H1 (cell line): ENCODE measurements at regions not wholly inside any gene's neighbourhood (a gene's known extent, or its start where the extent isn't known, plus 50 kb on each side); places are given as distances from the start of the nearest gene placed in this dataset.

Source experiments
- CTCF ChIA-PET: fragments of 300-600 bp; sonication (Branson Sonifier 250); formaldehyde crosslinking; loops from one replicate; lab custom pipeline; 2021; ENCODE audit not compliant: partially characterized antibody; lab: Charles Lee
- POLR2A ChIA-PET: fragments of 300-600 bp; sonication (Branson Sonifier 250); formaldehyde crosslinking; loops from one replicate; lab custom pipeline; 2021; ENCODE audit warnings: inconsistent platforms; ENCODE audit not compliant: partially characterized antibody; lab: Charles Lee
- DNase-seq, 2 experiments: peaks; one replicate each; pipeline versions ENCODE4 v3.0.0 to v3.0.0-alpha.2; 2010 to 2022; ENCODE audit warnings: low spot score in 2 of 2, low read depth in 1 of 2, mixed read lengths in 1 of 2
- FAIRE-seq: peaks from 2 replicates; lab custom pipeline; 2011; peaks lifted over from hg19 to GRCh38; lab: Jason Lieb, UNC
- H2AFZ ChIP-seq: 2 replicates; pipeline ENCODE4 v1.8.1; 2012; ENCODE audit warnings: low read length, inconsistent platforms
- H2AK5ac ChIP-seq: 2 replicates; pipeline ENCODE4 v1.6.1; 2013; ENCODE audit warnings: low read depth, low read length
- H2BK120ac ChIP-seq: replicated peaks from 2 replicates; pipeline ENCODE3; 2013; ENCODE audit warnings: low read depth, low read length, inconsistent platforms
- H2BK12ac ChIP-seq: 2 replicates; pipeline ENCODE4 v1.6.1; 2013; ENCODE audit warnings: low read depth, low read length
- H2BK15ac ChIP-seq: 2 replicates; pipeline ENCODE4 v1.6.1; 2013; ENCODE audit warnings: low read length
- H2BK20ac ChIP-seq: 2 replicates; pipeline ENCODE4 v1.6.1; 2013; ENCODE audit warnings: low read length
- H2BK5ac ChIP-seq: 2 replicates; pipeline ENCODE4 v1.6.1; 2013; ENCODE audit warnings: low read depth, low read length
- H3K14ac ChIP-seq: 2 replicates; pipeline ENCODE4 v1.6.1; 2013; ENCODE audit warnings: inconsistent platforms; ENCODE audit not compliant: insufficient read length
- H3K18ac ChIP-seq: 2 replicates; pipeline ENCODE4 v1.6.1; 2013; ENCODE audit warnings: low read length; ENCODE audit errors: extremely low read depth
- H3K23ac ChIP-seq: 2 replicates; pipeline ENCODE4 v1.6.1; 2013; ENCODE audit warnings: inconsistent platforms; ENCODE audit not compliant: insufficient read length
- H3K23me2 ChIP-seq: 2 replicates; pipeline ENCODE4 v1.6.1; 2013; ENCODE audit warnings: low read depth, low read length
- H3K27ac ChIP-seq: 2 replicates; pipeline ENCODE4 v1.6.1; 2011; ENCODE audit warnings: low read depth, low read length, inconsistent platforms
- H3K27me3 ChIP-seq, 4 experiments: replicated peaks in 1 of 4; 1 replicate in 1 of 4; 2 replicates in 3 of 4; pipeline versions ENCODE4 v1.6.1 to v1.8.1; 2011 to 2013; ENCODE audit warnings: low read length in 3 of 4, mild to moderate bottlenecking in 3 of 4, inconsistent platforms in 2 of 4, mixed read lengths in 2 of 4, moderate library complexity in 1 of 4; ENCODE audit not compliant: control insufficient read depth in 3 of 4, insufficient read depth in 3 of 4; ENCODE audit errors: extremely low read depth in 1 of 4
- H3K36me3 ChIP-seq, 4 experiments: 2 replicates each; pipeline versions ENCODE4 v1.6.1 to v1.8.1; 2011 to 2013; ENCODE audit warnings: mild to moderate bottlenecking in 4 of 4, low read length in 3 of 4, moderate library complexity in 2 of 4, control low read depth in 1 of 4, inconsistent platforms in 1 of 4; ENCODE audit not compliant: insufficient read depth in 4 of 4, control insufficient read depth in 2 of 4
- H3K4ac ChIP-seq: replicated peaks from 2 replicates; pipeline ENCODE3; 2013; ENCODE audit warnings: low read length, low read depth, mixed read lengths, inconsistent platforms; ENCODE audit not compliant: insufficient read length
- H3K4me1 ChIP-seq, 4 experiments: replicated peaks in 1 of 4; 1 replicate in 1 of 4; 2 replicates in 3 of 4; pipeline versions ENCODE4 v1.6.1 to v1.8.1; 2011 to 2013; ENCODE audit warnings: low read length in 3 of 4, inconsistent platforms in 2 of 4, mixed read lengths in 1 of 4; ENCODE audit not compliant: insufficient read depth in 4 of 4, control insufficient read depth in 3 of 4
- H3K4me2 ChIP-seq, 2 experiments: 2 replicates each; pipeline versions ENCODE4 v1.6.1 to v1.8.1; 2011 to 2013; ENCODE audit warnings: low read depth in 2 of 2, low read length in 2 of 2, control low read depth in 1 of 2, inconsistent platforms in 1 of 2, mild to moderate bottlenecking in 1 of 2; ENCODE audit not compliant: insufficient read depth in 1 of 2
- H3K4me3 ChIP-seq, 4 experiments: fragments of 200-600, 300-600 bp in 1 of 4; sonication (generic), shearing (Covaris generic), sonication (Bioruptor Twin) in 1 of 4; 2 replicates each; pipeline versions ENCODE4 v1.5.1 to v1.8.1; 2011 to 2016; ENCODE audit warnings: low read length in 4 of 4, low read depth in 3 of 4, control low read depth in 2 of 4, inconsistent platforms in 2 of 4, mild to moderate bottlenecking in 2 of 4, mixed read lengths in 1 of 4, moderate library complexity in 1 of 4; ENCODE audit not compliant: insufficient read depth in 2 of 4; ENCODE audit errors: extremely low read depth in 1 of 4
- H3K56ac ChIP-seq: replicated peaks from 2 replicates; pipeline ENCODE3; 2013; ENCODE audit warnings: low read depth, mild to moderate bottlenecking, mixed read lengths, low read length, inconsistent platforms; ENCODE audit not compliant: insufficient read length
- H3K79me1 ChIP-seq: 2 replicates; pipeline ENCODE4 v1.6.1; 2013; ENCODE audit warnings: low read depth, low read length, control low read depth
- H3K79me2 ChIP-seq, 2 experiments: 2 replicates each; pipeline versions ENCODE4 v1.6.1 to v1.8.1; 2012 to 2013; ENCODE audit warnings: low read length in 2 of 2, mild to moderate bottlenecking in 2 of 2, inconsistent platforms in 1 of 2; ENCODE audit not compliant: insufficient read depth in 2 of 2, control insufficient read depth in 1 of 2
- H3K9ac ChIP-seq, 4 experiments: replicated peaks in 1 of 4; 1 replicate in 1 of 4; 2 replicates in 3 of 4; pipeline versions ENCODE4 v1.6.1 to v1.8.1; 2011 to 2013; ENCODE audit warnings: low read depth in 3 of 4, low read length in 3 of 4, control low read depth in 2 of 4, mild to moderate bottlenecking in 2 of 4, moderate library complexity in 2 of 4, inconsistent platforms in 1 of 4; ENCODE audit errors: extremely low read depth in 1 of 4
- H3K9me3 ChIP-seq, 2 experiments: 2 replicates each; pipeline versions ENCODE4 v1.6.1 to v1.8.1; 2012 to 2013; ENCODE audit warnings: mild to moderate bottlenecking in 2 of 2, moderate library complexity in 2 of 2, control low read depth in 1 of 2, inconsistent platforms in 1 of 2, low read depth in 1 of 2, low read length in 1 of 2, mixed read lengths in 1 of 2; ENCODE audit not compliant: insufficient read depth in 2 of 2
- H4K20me1 ChIP-seq, 2 experiments: replicated peaks in 1 of 2; 2 replicates each; pipeline versions ENCODE3 to v1.8.1; 2011 to 2013; ENCODE audit warnings: inconsistent platforms in 2 of 2, low read length in 2 of 2, mild to moderate bottlenecking in 1 of 2; ENCODE audit not compliant: insufficient read depth in 2 of 2, control insufficient read depth in 1 of 2
- H4K5ac ChIP-seq: 2 replicates; pipeline ENCODE4 v1.6.1; 2013; ENCODE audit warnings: low read length, low read depth, mixed read lengths, inconsistent platforms; ENCODE audit not compliant: insufficient read length
- H4K8ac ChIP-seq: 2 replicates; pipeline ENCODE4 v1.8.0; 2013; ENCODE audit warnings: mild to moderate bottlenecking, moderate library complexity, low read length, inconsistent platforms; ENCODE audit not compliant: insufficient read depth; ENCODE audit errors: extremely low read depth
- H4K91ac ChIP-seq: replicated peaks from 2 replicates; pipeline ENCODE3; 2013; ENCODE audit warnings: low read length, mixed read lengths, inconsistent platforms; ENCODE audit not compliant: insufficient read length
- BCL11A ChIP-seq, 2 experiments: IDR thresholded peaks; one replicate each; pipeline ENCODE4 v1.6.1; 2011; ENCODE audit warnings: low read depth in 2 of 2, low read length in 2 of 2, mild to moderate bottlenecking in 2 of 2
- BRCA1 ChIP-seq: IDR thresholded peaks from 2 replicates; pipeline ENCODE4 v1.6.1; 2012; ENCODE audit warnings: low read depth, low read length, improper control_type of control experiment
- CBX5 ChIP-seq: fragments of 300-800, 300-1000 bp; sonication (generic); IDR thresholded peaks from 2 replicates; pipeline ENCODE4 v1.7.1; 2016; ENCODE audit warnings: antibody characterized with exemption, low read length, low read depth
- CREB1 ChIP-seq: IDR thresholded peaks from 2 replicates; pipeline ENCODE4 v1.6.1; 2012; ENCODE audit warnings: inconsistent platforms
- EGR1 ChIP-seq: IDR thresholded peaks from 2 replicates; pipeline ENCODE4 v1.6.1; 2011; ENCODE audit warnings: low read depth, low read length, borderline replicate concordance
- JUND ChIP-seq: IDR thresholded peaks from 2 replicates; pipeline ENCODE4 v1.6.1; 2011; ENCODE audit warnings: mild to moderate bottlenecking, improper control_type of control experiment, low read length
- KDM5A ChIP-seq: fragments of 200-600 bp; IDR thresholded peaks from 2 replicates; pipeline ENCODE4 v1.7.1; 2012; ENCODE audit warnings: mild to moderate bottlenecking, low read length, inconsistent platforms, mixed read lengths
- POLR2A ChIP-seq, 2 experiments: IDR thresholded peaks; 1 replicate in 1 of 2; 2 replicates in 1 of 2; pipeline ENCODE4 v1.6.1; 2011; ENCODE audit warnings: low read depth in 2 of 2, low read length in 2 of 2, mild to moderate bottlenecking in 2 of 2; ENCODE audit errors: control extremely low read depth in 1 of 2
- RBBP5 ChIP-seq: IDR thresholded peaks from 2 replicates; pipeline ENCODE4 v1.7.1; 2012; ENCODE audit warnings: low read depth, mild to moderate bottlenecking, inconsistent platforms, low read length, moderate library complexity, borderline replicate concordance
- RNF2 ChIP-seq: fragments of 200-900, 300-1000 bp; sonication (generic); IDR thresholded peaks from 2 replicates; pipeline ENCODE4 v1.7.1; 2016; ENCODE audit warnings: borderline replicate concordance, low read depth, mild to moderate bottlenecking, antibody characterized with exemption, low read length; ENCODE audit not compliant: poor library complexity, severe bottlenecking; ENCODE audit errors: missing control alignments
- TAF7 ChIP-seq: optimal IDR thresholded peaks from 2 replicates; pipeline ENCODE3; 2011; ENCODE audit warnings: low read depth, mild to moderate bottlenecking, inconsistent platforms, low read length, moderate library complexity, borderline replicate concordance

DNA sequence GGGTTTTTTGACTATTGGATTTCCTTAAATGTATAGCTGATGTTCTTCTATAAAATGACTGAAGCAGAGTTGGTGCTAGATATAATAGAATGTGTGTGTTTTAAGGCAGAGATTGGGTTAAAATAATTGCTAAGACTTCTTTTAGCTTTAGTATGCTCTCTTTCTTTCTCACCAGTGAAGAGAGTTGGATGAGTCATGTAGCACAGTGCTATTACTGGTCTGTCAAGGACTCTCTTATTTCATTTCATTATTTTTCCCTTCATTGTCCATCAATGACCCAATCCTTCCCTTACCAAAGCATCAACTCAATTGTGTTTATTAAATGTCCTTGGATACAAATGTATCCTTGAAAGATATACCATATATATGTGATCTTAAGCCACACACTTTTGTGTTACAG is 268.9 kb downstream of the IRS2 start:
- H3K9ac ChIP-seq, result no peak overlapping the region
- no peaks in the 10 kb centered on the region for H3K27me3 ChIP-seq
- H3K14ac ChIP-seq, result no peak overlapping the region
- no peak overlapping the region for H4K91ac ChIP-seq
- H3K9me3 ChIP-seq, result no peaks in the 10 kb centered on the region
- ChIA-PET CTCF (interaction anchor here (0.6 to 0.9 kb wide), 2 partner anchors 19 to 1429 kb away, joined by 3 read pairs; no protein-coding TSS in a partner anchor), POLR2A (interaction anchor here (0.6 kb wide), 1 partner anchor 610 kb away, joined by 3 read pairs; no protein-coding TSS in a partner anchor)
- H3K4me1 ChIP-seq, result no peaks in the 10 kb centered on the region
- no peak for DNase-seq
- no peak overlapping the region for H2BK120ac ChIP-seq
- H3K56ac ChIP-seq, result no peak overlapping the region
- H3K4me2 ChIP-seq, result no peak overlapping the region
- H2BK20ac ChIP-seq, result no peak overlapping the region
- no peak overlapping the region for H2BK12ac ChIP-seq
- no peaks in the 10 kb centered on the region for H3K36me3 ChIP-seq
- no peak overlapping the region for H4K5ac ChIP-seq
- H4K20me1 ChIP-seq, result no peaks in the 10 kb centered on the region
- no peaks in the 10 kb centered on the region for H3K23me2 ChIP-seq
- no peak overlapping the region for H2BK15ac ChIP-seq
- no peak for TF ChIP-seq BRCA1
- no peak for TF ChIP-seq POLR2A (IDR thresholded peaks at IDR 0.05; ENCODE audit: control extremely low read depth in 1 of 2, low read depth in 2 of 2, low read length in 2 of 2)
- TF ChIP-seq JUND, result no peak
- no peak for TF ChIP-seq EGR1
- TF ChIP-seq BCL11A (IDR thresholded peaks at IDR 0.05; ENCODE audit: low read depth in 2 of 2, low read length in 2 of 2), result no peak
- no peak for TF ChIP-seq KDM5A
- no peak for TF ChIP-seq RBBP5
- TF ChIP-seq CBX5, result no peak
- TF ChIP-seq CREB1, result no peak
- TF ChIP-seq TAF7, result no peak
- no peak for TF ChIP-seq RNF2
- H3K79me2 ChIP-seq, result no peaks in the 10 kb centered on the region
- H3K4ac ChIP-seq, result no peak overlapping the region
- no peak overlapping the region for H2AFZ ChIP-seq
- H4K8ac ChIP-seq, result no peak overlapping the region
- H3K4me3 ChIP-seq, result no peak overlapping the region
- no peak overlapping the region for H3K23ac ChIP-seq
- H3K18ac ChIP-seq, result no peak overlapping the region
- no peak for FAIRE-seq
- H3K27ac ChIP-seq, result no peak overlapping the region
- no peaks in the 10 kb centered on the region for H3K79me1 ChIP-seq
- no peak overlapping the region for H2AK5ac ChIP-seq
- no peak overlapping the region for H2BK5ac ChIP-seq
